ENCODE measurements at regions not wholly inside any gene's neighbourhood (a gene's known extent, or its start where the extent isn't known, plus 50 kb on each side); places are given as distances from the start of the nearest gene placed in this dataset.

DNA sequence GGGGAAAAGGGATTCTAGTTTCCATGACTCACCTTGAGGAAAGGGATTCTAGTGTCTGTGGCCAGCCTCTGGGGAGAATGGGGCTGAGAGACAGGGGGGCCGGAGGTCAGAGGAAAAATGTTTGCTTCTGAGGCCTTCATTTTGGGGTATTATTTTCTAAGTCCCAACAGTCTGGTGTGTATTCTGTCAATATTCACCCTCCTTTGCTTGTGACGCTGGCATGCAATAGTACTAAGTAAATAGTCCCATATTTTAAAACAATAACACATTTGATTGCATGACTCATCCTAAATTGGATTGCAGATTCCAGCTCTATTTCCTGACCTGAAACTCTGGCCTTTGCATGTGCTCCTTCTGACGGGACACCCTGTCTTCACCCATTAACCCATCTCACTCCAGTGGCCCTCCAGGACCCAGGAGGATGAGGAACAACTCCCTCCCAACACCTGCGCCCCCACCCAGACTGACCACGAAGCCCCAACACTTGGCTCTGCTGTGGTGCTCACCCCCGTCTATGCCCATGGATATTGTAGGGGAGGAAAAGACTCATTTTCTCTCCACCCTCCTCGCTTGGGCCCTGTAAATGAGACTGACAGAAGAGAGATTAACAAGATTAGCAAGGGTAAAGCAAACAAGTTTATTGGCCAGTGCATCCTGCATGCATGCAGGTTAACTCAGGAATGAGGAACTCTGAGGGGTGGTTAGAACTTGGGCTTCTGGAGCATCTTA is 495.6 kb upstream of the KLF6 start (continued):
- TF ChIP-seq, protein P1, sequence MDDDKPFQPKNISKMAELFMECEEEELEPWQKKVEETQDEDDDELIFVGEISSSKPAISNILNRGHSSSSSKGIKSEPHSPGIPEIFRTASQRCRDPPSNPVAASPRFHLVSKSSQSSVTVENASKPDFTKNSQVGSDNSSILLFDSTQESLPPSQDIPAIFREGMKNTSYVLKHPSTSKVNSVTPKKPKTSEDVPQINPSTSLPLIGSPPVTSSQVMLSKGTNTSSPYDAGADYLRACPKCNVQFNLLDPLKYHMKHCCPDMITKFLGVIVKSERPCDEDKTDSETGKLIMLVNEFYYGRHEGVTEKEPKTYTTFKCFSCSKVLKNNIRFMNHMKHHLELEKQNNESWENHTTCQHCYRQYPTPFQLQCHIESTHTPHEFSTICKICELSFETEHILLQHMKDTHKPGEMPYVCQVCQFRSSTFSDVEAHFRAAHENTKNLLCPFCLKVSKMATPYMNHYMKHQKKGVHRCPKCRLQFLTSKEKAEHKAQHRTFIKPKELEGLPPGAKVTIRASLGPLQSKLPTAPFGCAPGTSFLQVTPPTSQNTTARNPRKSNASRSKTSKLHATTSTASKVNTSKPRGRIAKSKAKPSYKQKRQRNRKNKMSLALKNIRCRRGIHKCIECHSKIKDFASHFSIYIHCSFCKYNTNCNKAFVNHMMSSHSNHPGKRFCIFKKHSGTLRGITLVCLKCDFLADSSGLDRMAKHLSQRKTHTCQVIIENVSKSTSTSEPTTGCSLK (tag by site-specific recombination; IDR thresholded peaks at IDR 0.05): no peak
- TF ChIP-seq ZNF202 (tag by site-specific recombination; IDR thresholded peaks at IDR 0.05; ENCODE audit: borderline replicate concordance) (no peak), ZXDB (tag by site-specific recombination; IDR thresholded peaks at IDR 0.05) (no peak)

DNA sequence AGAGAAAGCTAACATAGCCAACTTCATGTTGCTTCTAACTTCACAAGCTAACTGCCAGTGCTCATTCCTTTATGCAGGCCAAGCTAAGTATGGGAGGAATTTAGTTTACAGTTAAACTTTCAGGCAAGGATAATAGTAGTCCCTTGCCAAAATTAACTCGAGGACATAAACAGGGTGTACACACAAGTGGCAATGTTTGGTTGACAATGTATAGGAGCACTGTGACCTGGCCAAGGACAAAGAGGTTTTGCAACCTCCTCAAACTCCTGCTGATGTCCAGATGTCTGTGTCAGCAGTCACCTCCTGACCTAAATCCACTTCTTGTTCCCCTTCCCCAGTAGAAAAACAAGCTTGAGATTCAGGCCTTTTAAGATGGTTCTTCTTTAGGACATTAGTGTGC is 494.6 kb upstream of the KLF6 start:
- Histone ChIP-seq H3K36me3 (ENCODE audit: control insufficient read depth in 2 of 2, insufficient read depth in 1 of 2, low read length in 2 of 2) (no peaks in the 10 kb centered on the region), H3K27ac (ENCODE audit: extremely low read depth, low read depth, low read length) (no peak overlapping the region), H3K4me1 (ENCODE audit: control insufficient read depth, insufficient read depth, low read length) (peaks cover 7% of the 10 kb centered on the region), H3K9me3 (ENCODE audit: control insufficient read depth, insufficient read depth, low read depth, low read length) (no peaks in the 10 kb centered on the region), H3K4me3 (ENCODE audit: low read depth, low read length) (no peak overlapping the region)
- POLR2A ChIA-PET: no interaction called here
- no peak for TF ChIP-seq ZBTB1 (tag by site-specific recombination; IDR thresholded peaks at IDR 0.05)
- TF ChIP-seq ZNF785 (tag by site-specific recombination; IDR thresholded peaks at IDR 0.05): no peak
- no peak for TF ChIP-seq MYNN (tag by site-specific recombination; IDR thresholded peaks at IDR 0.05; ENCODE audit: borderline replicate concordance)
- TF ChIP-seq, protein P2, sequence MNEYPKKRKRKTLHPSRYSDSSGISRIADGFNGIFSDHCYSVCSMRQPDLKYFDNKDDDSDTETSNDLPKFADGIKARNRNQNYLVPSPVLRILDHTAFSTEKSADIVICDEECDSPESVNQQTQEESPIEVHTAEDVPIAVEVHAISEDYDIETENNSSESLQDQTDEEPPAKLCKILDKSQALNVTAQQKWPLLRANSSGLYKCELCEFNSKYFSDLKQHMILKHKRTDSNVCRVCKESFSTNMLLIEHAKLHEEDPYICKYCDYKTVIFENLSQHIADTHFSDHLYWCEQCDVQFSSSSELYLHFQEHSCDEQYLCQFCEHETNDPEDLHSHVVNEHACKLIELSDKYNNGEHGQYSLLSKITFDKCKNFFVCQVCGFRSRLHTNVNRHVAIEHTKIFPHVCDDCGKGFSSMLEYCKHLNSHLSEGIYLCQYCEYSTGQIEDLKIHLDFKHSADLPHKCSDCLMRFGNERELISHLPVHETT (tag by site-specific recombination; IDR thresholded peaks at IDR 0.05): no peak
- TF ChIP-seq, protein P3, sequence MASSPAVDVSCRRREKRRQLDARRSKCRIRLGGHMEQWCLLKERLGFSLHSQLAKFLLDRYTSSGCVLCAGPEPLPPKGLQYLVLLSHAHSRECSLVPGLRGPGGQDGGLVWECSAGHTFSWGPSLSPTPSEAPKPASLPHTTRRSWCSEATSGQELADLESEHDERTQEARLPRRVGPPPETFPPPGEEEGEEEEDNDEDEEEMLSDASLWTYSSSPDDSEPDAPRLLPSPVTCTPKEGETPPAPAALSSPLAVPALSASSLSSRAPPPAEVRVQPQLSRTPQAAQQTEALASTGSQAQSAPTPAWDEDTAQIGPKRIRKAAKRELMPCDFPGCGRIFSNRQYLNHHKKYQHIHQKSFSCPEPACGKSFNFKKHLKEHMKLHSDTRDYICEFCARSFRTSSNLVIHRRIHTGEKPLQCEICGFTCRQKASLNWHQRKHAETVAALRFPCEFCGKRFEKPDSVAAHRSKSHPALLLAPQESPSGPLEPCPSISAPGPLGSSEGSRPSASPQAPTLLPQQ (tag by site-specific recombination; IDR thresholded peaks at IDR 0.05): no peak
- no peak for TF ChIP-seq OSR2 (tag by site-specific recombination; IDR thresholded peaks at IDR 0.05)
- TF ChIP-seq, protein P4, sequence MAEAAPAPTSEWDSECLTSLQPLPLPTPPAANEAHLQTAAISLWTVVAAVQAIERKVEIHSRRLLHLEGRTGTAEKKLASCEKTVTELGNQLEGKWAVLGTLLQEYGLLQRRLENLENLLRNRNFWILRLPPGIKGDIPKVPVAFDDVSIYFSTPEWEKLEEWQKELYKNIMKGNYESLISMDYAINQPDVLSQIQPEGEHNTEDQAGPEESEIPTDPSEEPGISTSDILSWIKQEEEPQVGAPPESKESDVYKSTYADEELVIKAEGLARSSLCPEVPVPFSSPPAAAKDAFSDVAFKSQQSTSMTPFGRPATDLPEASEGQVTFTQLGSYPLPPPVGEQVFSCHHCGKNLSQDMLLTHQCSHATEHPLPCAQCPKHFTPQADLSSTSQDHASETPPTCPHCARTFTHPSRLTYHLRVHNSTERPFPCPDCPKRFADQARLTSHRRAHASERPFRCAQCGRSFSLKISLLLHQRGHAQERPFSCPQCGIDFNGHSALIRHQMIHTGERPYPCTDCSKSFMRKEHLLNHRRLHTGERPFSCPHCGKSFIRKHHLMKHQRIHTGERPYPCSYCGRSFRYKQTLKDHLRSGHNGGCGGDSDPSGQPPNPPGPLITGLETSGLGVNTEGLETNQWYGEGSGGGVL (tag by site-specific recombination; IDR thresholded peaks at IDR 0.05): no peak
- no peak for TF ChIP-seq ZBTB8A (tag by site-specific recombination; IDR thresholded peaks at IDR 0.05)
- TF ChIP-seq, protein P5, sequence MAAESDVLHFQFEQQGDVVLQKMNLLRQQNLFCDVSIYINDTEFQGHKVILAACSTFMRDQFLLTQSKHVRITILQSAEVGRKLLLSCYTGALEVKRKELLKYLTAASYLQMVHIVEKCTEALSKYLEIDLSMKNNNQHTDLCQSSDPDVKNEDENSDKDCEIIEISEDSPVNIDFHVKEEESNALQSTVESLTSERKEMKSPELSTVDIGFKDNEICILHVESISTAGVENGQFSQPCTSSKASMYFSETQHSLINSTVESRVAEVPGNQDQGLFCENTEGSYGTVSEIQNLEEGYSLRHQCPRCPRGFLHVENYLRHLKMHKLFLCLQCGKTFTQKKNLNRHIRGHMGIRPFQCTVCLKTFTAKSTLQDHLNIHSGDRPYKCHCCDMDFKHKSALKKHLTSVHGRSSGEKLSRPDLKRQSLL (tag by site-specific recombination; IDR thresholded peaks at IDR 0.05): no peak
- no peak for TF ChIP-seq GLIS2 (tag by site-specific recombination; IDR thresholded peaks at IDR 0.05)
- no peak for TF ChIP-seq ZBTB7A (tag by site-specific recombination; IDR thresholded peaks at IDR 0.05; ENCODE audit: low read depth)
- no peak for TF ChIP-seq ZNF19 (tag by site-specific recombination; IDR thresholded peaks at IDR 0.05; ENCODE audit: low read depth)
- TF ChIP-seq ZNF48 (tag by site-specific recombination; IDR thresholded peaks at IDR 0.05): no peak
- TF ChIP-seq, protein P6, sequence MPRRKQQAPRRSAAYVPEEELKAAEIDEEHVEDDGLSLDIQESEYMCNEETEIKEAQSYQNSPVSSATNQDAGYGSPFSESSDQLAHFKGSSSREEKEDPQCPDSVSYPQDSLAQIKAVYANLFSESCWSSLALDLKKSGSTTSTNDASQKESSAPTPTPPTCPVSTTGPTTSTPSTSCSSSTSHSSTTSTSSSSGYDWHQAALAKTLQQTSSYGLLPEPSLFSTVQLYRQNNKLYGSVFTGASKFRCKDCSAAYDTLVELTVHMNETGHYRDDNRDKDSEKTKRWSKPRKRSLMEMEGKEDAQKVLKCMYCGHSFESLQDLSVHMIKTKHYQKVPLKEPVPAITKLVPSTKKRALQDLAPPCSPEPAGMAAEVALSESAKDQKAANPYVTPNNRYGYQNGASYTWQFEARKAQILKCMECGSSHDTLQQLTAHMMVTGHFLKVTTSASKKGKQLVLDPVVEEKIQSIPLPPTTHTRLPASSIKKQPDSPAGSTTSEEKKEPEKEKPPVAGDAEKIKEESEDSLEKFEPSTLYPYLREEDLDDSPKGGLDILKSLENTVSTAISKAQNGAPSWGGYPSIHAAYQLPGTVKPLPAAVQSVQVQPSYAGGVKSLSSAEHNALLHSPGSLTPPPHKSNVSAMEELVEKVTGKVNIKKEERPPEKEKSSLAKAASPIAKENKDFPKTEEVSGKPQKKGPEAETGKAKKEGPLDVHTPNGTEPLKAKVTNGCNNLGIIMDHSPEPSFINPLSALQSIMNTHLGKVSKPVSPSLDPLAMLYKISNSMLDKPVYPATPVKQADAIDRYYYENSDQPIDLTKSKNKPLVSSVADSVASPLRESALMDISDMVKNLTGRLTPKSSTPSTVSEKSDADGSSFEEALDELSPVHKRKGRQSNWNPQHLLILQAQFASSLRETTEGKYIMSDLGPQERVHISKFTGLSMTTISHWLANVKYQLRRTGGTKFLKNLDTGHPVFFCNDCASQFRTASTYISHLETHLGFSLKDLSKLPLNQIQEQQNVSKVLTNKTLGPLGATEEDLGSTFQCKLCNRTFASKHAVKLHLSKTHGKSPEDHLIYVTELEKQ (tag by site-specific recombination; IDR thresholded peaks at IDR 0.05; ENCODE audit: borderline replicate concordance): no peak
- no peak for TF ChIP-seq ZNF76 (tag by site-specific recombination; IDR thresholded peaks at IDR 0.05; ENCODE audit: borderline replicate concordance, low read depth)
- no peak for TF ChIP-seq ZNF529 (tag by site-specific recombination; IDR thresholded peaks at IDR 0.05; ENCODE audit: insufficient replicate concordance)
- TF ChIP-seq, protein P7, sequence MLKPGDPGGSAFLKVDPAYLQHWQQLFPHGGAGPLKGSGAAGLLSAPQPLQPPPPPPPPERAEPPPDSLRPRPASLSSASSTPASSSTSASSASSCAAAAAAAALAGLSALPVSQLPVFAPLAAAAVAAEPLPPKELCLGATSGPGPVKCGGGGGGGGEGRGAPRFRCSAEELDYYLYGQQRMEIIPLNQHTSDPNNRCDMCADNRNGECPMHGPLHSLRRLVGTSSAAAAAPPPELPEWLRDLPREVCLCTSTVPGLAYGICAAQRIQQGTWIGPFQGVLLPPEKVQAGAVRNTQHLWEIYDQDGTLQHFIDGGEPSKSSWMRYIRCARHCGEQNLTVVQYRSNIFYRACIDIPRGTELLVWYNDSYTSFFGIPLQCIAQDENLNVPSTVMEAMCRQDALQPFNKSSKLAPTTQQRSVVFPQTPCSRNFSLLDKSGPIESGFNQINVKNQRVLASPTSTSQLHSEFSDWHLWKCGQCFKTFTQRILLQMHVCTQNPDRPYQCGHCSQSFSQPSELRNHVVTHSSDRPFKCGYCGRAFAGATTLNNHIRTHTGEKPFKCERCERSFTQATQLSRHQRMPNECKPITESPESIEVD (tag by site-specific recombination; IDR thresholded peaks at IDR 0.05): no peak
- CTCF ChIA-PET: interaction anchor here (1.8 kb wide), 1 partner anchor 14 kb away, joined by 6 read pairs; no protein-coding TSS in a partner anchor
